K562 (cell line): ENCODE measurements at regions not wholly inside any gene's neighbourhood (a gene's known extent, or its start where the extent isn't known, plus 50 kb on each side); places are given as distances from the start of the nearest gene placed in this dataset.

Experiments
- ATAC-seq: fragments of 200-7000 bp; cut with Tn5 transposase; 3 replicates; pipeline ENCODE4 v1.9.1; 2020; ENCODE audit warnings: moderate library complexity
- BruUV-seq: library from RNA; stranded (reverse); fragments of 400-500 nt; replicated peaks from 2 replicates; lab custom pipeline; 2021; lab: Mats Ljungman, UMichigan
- CTCF ChIA-PET: fragments of 300-600 bp; formaldehyde crosslinking; extraction: SDS; loops from one replicate; lab custom pipeline; 2021; ENCODE audit warnings: low intra/inter-chr PET ratio; lab: Yijun Ruan, JAX
- POLR2A ChIA-PET: fragments of 300-600, 350-650 bp; sonication (Branson Sonifier 250); formaldehyde crosslinking; extraction: SDS; loops from one replicate; lab custom pipeline; 2021; ENCODE audit warnings: antibody characterized with exemption, inconsistent platforms; lab: Yijun Ruan, JAX
- DNase-seq, 4 experiments: peaks; one replicate each; pipeline versions ENCODE4 v3.0.0 to v3.0.0-alpha.2; 2011 to 2018; ENCODE audit warnings: low spot score in 3 of 4, mixed read lengths in 3 of 4; ENCODE audit errors: extremely low read depth in 1 of 4
- FAIRE-seq: peaks from 2 replicates; lab custom pipeline; 2011; peaks lifted over from hg19 to GRCh38; lab: Jason Lieb, UNC
- H2AFZ ChIP-seq: 2 replicates; pipeline ENCODE4 v1.6.0; 2011; ENCODE audit warnings: low read depth, low read length, control low read depth, inconsistent platforms
- H3K27ac ChIP-seq: fragments of 200-600 bp; 3 replicates; pipeline ENCODE4 v1.8.0; 2011; ENCODE audit warnings: low read depth, mild to moderate bottlenecking, control low read depth, inconsistent platforms, low read length, moderate library complexity, mixed read lengths; ENCODE audit errors: extremely low read depth
- H3K27me3 ChIP-seq, 2 experiments: fragments of 300-600 bp in 1 of 2; 2 replicates in 1 of 2; 3 replicates in 1 of 2; pipeline versions ENCODE4 v1.6.0 to v1.8.0; 2011; ENCODE audit warnings: inconsistent platforms in 2 of 2, low read length in 2 of 2, mild to moderate bottlenecking in 1 of 2, mixed read lengths in 1 of 2, moderate library complexity in 1 of 2; ENCODE audit not compliant: control insufficient read depth in 2 of 2, insufficient read depth in 2 of 2
- H3K36me3 ChIP-seq: fragments of 300-600 bp; 3 replicates; pipeline ENCODE4 v1.8.0; 2011; ENCODE audit warnings: mild to moderate bottlenecking, low read length, inconsistent platforms; ENCODE audit not compliant: control insufficient read depth, insufficient read depth
- H3K4me1 ChIP-seq, 2 experiments: fragments of 200-600 bp in 1 of 2; replicated peaks in 1 of 2; 2 replicates in 1 of 2; 3 replicates in 1 of 2; pipeline versions ENCODE4 v1.5.1 to v1.8.0; 2011; ENCODE audit warnings: inconsistent platforms in 2 of 2, low read length in 2 of 2, mild to moderate bottlenecking in 1 of 2, mixed read lengths in 1 of 2, moderate library complexity in 1 of 2; ENCODE audit not compliant: control insufficient read depth in 2 of 2, insufficient read depth in 2 of 2
- H3K4me2 ChIP-seq: 2 replicates; pipeline ENCODE4 v1.6.1; 2011; ENCODE audit warnings: low read length, control low read depth, inconsistent platforms, mixed read lengths; ENCODE audit not compliant: insufficient read depth
- H3K4me3 ChIP-seq: fragments of 200-600 bp; sonication (generic), shearing (Covaris generic); 2 replicates; pipeline ENCODE4 v1.5.1; 2016; ENCODE audit warnings: control low read depth, inconsistent platforms
- H3K79me2 ChIP-seq: fragments of 200-600 bp; 3 replicates; pipeline ENCODE4 v1.8.0; 2011; ENCODE audit warnings: low read length, inconsistent platforms; ENCODE audit not compliant: control insufficient read depth, insufficient read depth
- H3K9ac ChIP-seq, 2 experiments: 2 replicates each; pipeline versions ENCODE4 v1.6.0 to v1.6.1; 2011; ENCODE audit warnings: low read depth in 2 of 2, low read length in 2 of 2, control low read depth in 1 of 2, inconsistent platforms in 1 of 2, mild to moderate bottlenecking in 1 of 2, mixed read lengths in 1 of 2; ENCODE audit not compliant: insufficient read depth in 1 of 2
- H3K9me1 ChIP-seq: one replicate; pipeline ENCODE4 v1.6.0; 2011; ENCODE audit warnings: inconsistent platforms, mild to moderate bottlenecking, low read length, moderate library complexity; ENCODE audit not compliant: control insufficient read depth, insufficient read depth
- H3K9me3 ChIP-seq: replicated peaks from 2 replicates; pipeline ENCODE4 v1.5.1; 2011; ENCODE audit warnings: low read depth, low read length, inconsistent platforms; ENCODE audit not compliant: control insufficient read depth, insufficient read depth
- H4K20me1 ChIP-seq: replicated peaks from 2 replicates; pipeline ENCODE4 v1.6.1; 2011; ENCODE audit warnings: low read length, inconsistent platforms, mixed read lengths; ENCODE audit not compliant: control insufficient read depth, insufficient read depth
- ATF7 ChIP-seq: fragments of 450-650 bp; IDR thresholded peaks from 2 replicates; pipeline ENCODE4 v1.7.1; 2014; ENCODE audit warnings: mild to moderate bottlenecking, moderate library complexity
- BRF1 ChIP-seq: IDR thresholded peaks from 3 replicates; pipeline ENCODE4 v1.6.1; 2011; ENCODE audit warnings: borderline replicate concordance, mild to moderate bottlenecking; ENCODE audit not compliant: insufficient read length; ENCODE audit errors: extremely low read depth
- CEBPB ChIP-seq: fragments of 450-650 bp; IDR thresholded peaks from 2 replicates; pipeline ENCODE4 v1.6.1; 2016; ENCODE audit warnings: missing genetic modification characterization, missing compliant biosample characterization
- HNRNPLL ChIP-seq: fragments of 200-400 bp; formaldehyde crosslinking; IDR thresholded peaks from 2 replicates; pipeline ENCODE4 v1.6.1; 2017; ENCODE audit warnings: low read length, low read depth, mild to moderate bottlenecking; ENCODE audit not compliant: poor library complexity, severe bottlenecking
- MLX ChIP-seq, 2 experiments: fragments of 450-650 bp in 1 of 2; sonication (generic) in 1 of 2; formaldehyde crosslinking; conservative IDR thresholded peaks; 2 replicates each; pipeline versions ENCODE4 v1.4.0 to v1.8.1; 2020 to 2022; ENCODE audit warnings: mild to moderate bottlenecking in 1 of 2, missing genetic modification reagents in 1 of 2
- NFIC ChIP-seq: fragments of 450-650 bp; IDR thresholded peaks from 2 replicates; pipeline ENCODE4 v1.6.1; 2017; ENCODE audit warnings: mild to moderate bottlenecking, inconsistent platforms
- OTX1 ChIP-seq: fragments of 450-650 bp; formaldehyde crosslinking; IDR thresholded peaks from 2 replicates; pipeline ENCODE4 v1.4.0; 2022; ENCODE audit warnings: mild to moderate bottlenecking
- TBL1XR1 ChIP-seq, 2 experiments: IDR thresholded peaks; 2 replicates each; pipeline ENCODE4 v1.6.1; 2012; ENCODE audit warnings: improper control_type of control experiment in 2 of 2, low read length in 2 of 2, mild to moderate bottlenecking in 1 of 2
- TOE1 ChIP-seq, 2 experiments: fragments of 450-650 bp in 1 of 2; sonication (generic) in 1 of 2; formaldehyde crosslinking in 1 of 2; IDR thresholded peaks; 2 replicates each; pipeline versions ENCODE4 v1.7.1 to v1.8.0; 2016 to 2022; ENCODE audit warnings: borderline replicate concordance in 2 of 2, mild to moderate bottlenecking in 2 of 2, antibody characterized with exemption in 1 of 2, inconsistent platforms in 1 of 2, low read depth in 1 of 2, missing genetic modification reagents in 1 of 2, moderate library complexity in 1 of 2
- ZNF384 ChIP-seq: IDR thresholded peaks from 2 replicates; pipeline ENCODE4 v1.6.1; 2012; ENCODE audit warnings: low read depth, low read length, improper control_type of control experiment
- ZNF561 ChIP-seq: fragments of 450-650 bp; formaldehyde crosslinking; conservative IDR thresholded peaks from 2 replicates; pipeline ENCODE4 v1.4.0; 2020; ENCODE audit warnings: mild to moderate bottlenecking, moderate library complexity
- WGBS: fragments of 100-300 bp; shearing (Covaris generic); methylation state at CpG from one replicate; pipeline ENCODE4 v1.1.6; 2016; ENCODE audit warnings: low coverage, mixed read lengths; ENCODE audit not compliant: insufficient coverage; ENCODE audit errors: missing lambda C conversion rate; 5-methylcytosine and 5-hydroxymethylcytosine counted together
- in situ Hi-C: fragments of 300-500 bp; cut with MboI; formaldehyde crosslinking; loops from 4 replicates; pipeline ENCODE4 v1.15.0; 2018; ENCODE audit warnings: inconsistent platforms, mixed read lengths
- intact Hi-C: fragments of 100-400 bp; cut with micrococcal nuclease; formaldehyde crosslinking; loops from 2 replicates; pipeline ENCODE4 v1.14.2; 2022
- TF ChIP-seq, protein P1 (sequence below): fragments of 250-450 bp; sonication (Bioruptor Pico); IDR thresholded peaks from 2 replicates; pipeline ENCODE4 v1.4.0; 2020; ENCODE audit warnings: mild to moderate bottlenecking, moderate library complexity, borderline replicate concordance

DNA sequence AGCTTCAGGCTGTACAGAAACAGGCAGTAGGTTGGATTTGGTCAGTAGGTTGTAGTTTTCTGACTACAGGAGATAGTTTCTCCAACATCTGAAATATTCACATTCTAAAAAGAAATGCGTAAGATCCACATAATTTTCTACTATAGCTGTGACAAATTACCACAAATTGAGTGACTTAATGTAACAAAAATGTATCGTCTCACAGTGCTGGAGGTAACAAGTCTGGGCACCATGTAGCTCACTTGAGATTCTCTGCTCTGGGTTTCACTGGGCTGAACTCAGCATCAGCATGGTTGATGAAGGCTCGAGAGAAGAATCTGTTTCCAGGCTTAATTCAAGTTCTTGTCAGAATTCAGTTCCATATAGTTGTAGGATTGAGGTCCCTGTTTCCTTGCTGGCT is 350.9 kb upstream of the CCDC179 start:
- no peak overlapping the region for H3K27ac ChIP-seq
- no peaks in the 10 kb centered on the region for H3K4me1 ChIP-seq
- H3K79me2 ChIP-seq, result no peaks in the 10 kb centered on the region
- H3K9me1 ChIP-seq, result no peaks in the 10 kb centered on the region
- H2AFZ ChIP-seq, result no peak overlapping the region
- CTCF ChIA-PET, result no interaction called here
- no peak overlapping the region for H3K4me3 ChIP-seq
- no peak overlapping the region for H3K4me2 ChIP-seq
- no peaks in the 10 kb centered on the region for H4K20me1 ChIP-seq
- TF ChIP-seq ZNF384 (no peak), NFIC (no peak), HNRNPLL (no peak), ATF7 (no peak), ZNF561 (no peak), BRF1 (no peak), CEBPB (tag) (no peak), TOE1 (IDR thresholded peaks at IDR 0.05; ENCODE audit: borderline replicate concordance) (no peak), TOE1 (CRISPR knock-in tag; IDR thresholded peaks at IDR 0.05; ENCODE audit: borderline replicate concordance, low read depth) (no peak), MLX (CRISPR knock-in tag; conservative IDR thresholded peaks at IDR 0.05) (no peak), OTX1 (CRISPR knock-in tag) (no peak), TBL1XR1 (IDR thresholded peaks at IDR 0.05; ENCODE audit: low read length in 2 of 2) (no peak)
- TF ChIP-seq, protein P1, sequence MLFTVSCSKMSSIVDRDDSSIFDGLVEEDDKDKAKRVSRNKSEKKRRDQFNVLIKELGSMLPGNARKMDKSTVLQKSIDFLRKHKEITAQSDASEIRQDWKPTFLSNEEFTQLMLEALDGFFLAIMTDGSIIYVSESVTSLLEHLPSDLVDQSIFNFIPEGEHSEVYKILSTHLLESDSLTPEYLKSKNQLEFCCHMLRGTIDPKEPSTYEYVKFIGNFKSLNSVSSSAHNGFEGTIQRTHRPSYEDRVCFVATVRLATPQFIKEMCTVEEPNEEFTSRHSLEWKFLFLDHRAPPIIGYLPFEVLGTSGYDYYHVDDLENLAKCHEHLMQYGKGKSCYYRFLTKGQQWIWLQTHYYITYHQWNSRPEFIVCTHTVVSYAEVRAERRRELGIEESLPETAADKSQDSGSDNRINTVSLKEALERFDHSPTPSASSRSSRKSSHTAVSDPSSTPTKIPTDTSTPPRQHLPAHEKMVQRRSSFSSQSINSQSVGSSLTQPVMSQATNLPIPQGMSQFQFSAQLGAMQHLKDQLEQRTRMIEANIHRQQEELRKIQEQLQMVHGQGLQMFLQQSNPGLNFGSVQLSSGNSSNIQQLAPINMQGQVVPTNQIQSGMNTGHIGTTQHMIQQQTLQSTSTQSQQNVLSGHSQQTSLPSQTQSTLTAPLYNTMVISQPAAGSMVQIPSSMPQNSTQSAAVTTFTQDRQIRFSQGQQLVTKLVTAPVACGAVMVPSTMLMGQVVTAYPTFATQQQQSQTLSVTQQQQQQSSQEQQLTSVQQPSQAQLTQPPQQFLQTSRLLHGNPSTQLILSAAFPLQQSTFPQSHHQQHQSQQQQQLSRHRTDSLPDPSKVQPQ, result no peak
- ATAC-seq (no peak), DNase-seq (no peak), FAIRE-seq (no peak)
- intact Hi-C loops (no loop called here), in situ Hi-C loops (no loop called here)
- H3K9ac ChIP-seq, result no peak overlapping the region
- POLR2A ChIA-PET, result no interaction called here
- H3K9me3 ChIP-seq, result no peaks in the 10 kb centered on the region
- 0% methylated on average over 3 of the region's 3 CpGs for WGBS
- no peaks in the 10 kb centered on the region for H3K27me3 ChIP-seq
- H3K36me3 ChIP-seq, result no peaks in the 10 kb centered on the region
- no TSS peak for BruUV-seq
